Gastroesophageal sphincter (tissue), 3 donors: ENCODE measurements at regions not wholly inside any gene's neighbourhood (a gene's known extent, or its start where the extent isn't known, plus 50 kb on each side); places are given as distances from the start of the nearest gene placed in this dataset.
"Not testable (repeated sequence)": the region's sequence is repeated elsewhere in the genome, so short reads cannot be mapped to it uniquely, and the experiment has no call there.

ENCODE experiments used
- CTCF ChIP-seq, 4 experiments: fragments of 200-600 bp in 2 of 4; fragments of 450-650 bp in 2 of 4; sonication (generic) in 1 of 4; IDR thresholded peaks; one replicate each; pipeline ENCODE4 v1.5.1; 2017 to 2019; ENCODE audit warnings: antibody characterized with exemption in 4 of 4, mild to moderate bottlenecking in 2 of 4, moderate library complexity in 2 of 4
- EP300 ChIP-seq: sonication (generic); formaldehyde crosslinking; IDR thresholded peaks from one replicate; pipeline ENCODE4 v1.6.1; 2017; ENCODE audit warnings: antibody characterized with exemption, mild to moderate bottlenecking

- TF ChIP-seq EP300; CTCF (IDR thresholded peaks at IDR 0.05): not testable (repeated sequence)
These were observed 293.8 kb downstream of the RDH14 start for GRCh38 chr2:18266699-18267098.
